Esophagus squamous epithelium (tissue), 5 donors: ENCODE measurements at regions not wholly inside any gene's neighbourhood (a gene's known extent, or its start where the extent isn't known, plus 50 kb on each side); places are given as distances from the start of the nearest gene placed in this dataset.

ENCODE experiments used
- DNase-seq: peaks from one replicate; lab custom pipeline; 2025; lab: John Stamatoyannopoulos, UW
- H3K27ac ChIP-seq, 4 donors: fragments of 200-600 bp; sonication (generic); one replicate each; pipeline ENCODE4 v1.5.1; 2016 to 2019; ENCODE audit warnings: mild to moderate bottlenecking in 1 of 4
- H3K27me3 ChIP-seq, 4 donors: fragments of 200-600 bp; sonication (generic); 1 replicate in 3 of 4; 2 replicates in 1 of 4; pipeline versions ENCODE4 v1.5.1 to v1.6.0; 2017 to 2021; ENCODE audit warnings: antibody characterized with exemption in 1 of 4
- H3K36me3 ChIP-seq, 3 donors: fragments of 200-600 bp; sonication (generic); one replicate each; pipeline ENCODE4 v1.5.1; 2016 to 2019
- H3K4me1 ChIP-seq, 3 donors: fragments of 200-600 bp; sonication (generic); one replicate each; pipeline ENCODE4 v1.5.1; 2017 to 2019
- H3K4me3 ChIP-seq, 4 donors: fragments of 200-600 bp; sonication (generic); 1 replicate in 3 of 4; 2 replicates in 1 of 4; pipeline ENCODE4 v1.5.1; 2016 to 2019; ENCODE audit warnings: mild to moderate bottlenecking in 2 of 4, moderate library complexity in 1 of 4
- H3K9me3 ChIP-seq, 3 donors: fragments of 200-600 bp; sonication (generic); one replicate each; pipeline ENCODE4 v1.5.1; 2016 to 2019
- CTCF ChIP-seq, 6 experiments: fragments of 450-650 bp in 4 of 6; fragments of 200-600 bp in 2 of 6; sonication (generic) in 2 of 6; IDR thresholded peaks; one replicate each; pipeline ENCODE4 v1.5.1; 2016 to 2019; ENCODE audit warnings: antibody characterized with exemption in 6 of 6, mild to moderate bottlenecking in 4 of 6, moderate library complexity in 4 of 6
- POLR2A ChIP-seq, 4 donors: fragments of 450-650 bp; IDR thresholded peaks; one replicate each; pipeline ENCODE4 v1.6.1; 2017; ENCODE audit warnings: antibody characterized with exemption in 4 of 4, mild to moderate bottlenecking in 4 of 4, moderate library complexity in 3 of 4
- WGBS, 2 donors: methylation state at CpG; one replicate each; pipeline ENCODE4 v1.1.5; 2018; 5-methylcytosine and 5-hydroxymethylcytosine counted together
- intact Hi-C: fragments of 100-400 bp; cut with DNase I; formaldehyde crosslinking; loops from one replicate; pipeline ENCODE4 v1.15.0; 2022
- donor health status: DM: yes; HTN: yes; CAD: no.

GRCh38 chr18:79583426-79583825 is 96.2 kb upstream of the CTDP1 start:
- Histone ChIP-seq H3K27ac (no peak overlapping the region), H3K4me1 (peaks cover 0 to 30% (median 2%) of the 10 kb centered on the region in 3 donors), H3K36me3 (no peaks in the 10 kb centered on the region), H3K9me3 (no peaks in the 10 kb centered on the region), H3K4me3 (no peak overlapping the region), H3K27me3 (peaks cover 0 to 80% (median 0%) of the 10 kb centered on the region in 4 donors)
- TF ChIP-seq CTCF (IDR thresholded peaks at IDR 0.05) = no peak
- no peak for TF ChIP-seq POLR2A (IDR thresholded peaks at IDR 0.05)
- intact Hi-C loops = loop anchor here (10.0 kb wide), 1 partner anchor 51 kb away; no protein-coding TSS in a partner anchor
- WGBS, 2 donors = 29 to 59% methylated on average over 2 to 8 of the region's 13 CpGs
- no peak for DNase-seq

- Histone ChIP-seq H3K36me3 (no peaks in the 10 kb centered on the region), H3K27ac (no peak overlapping the region), H3K4me3 (no peak overlapping the region), H3K9me3 (no peaks in the 10 kb centered on the region), H3K4me1 (peaks cover under 1 to 35% (median 6%) of the 10 kb centered on the region in 3 donors), H3K27me3 (peaks cover 0 to 80% (median 0%) of the 10 kb centered on the region in 4 donors)
- 35 to 40% methylated on average over 2 to 4 of the region's 15 CpGs for WGBS, 2 donors
- intact Hi-C loops = loop anchor here (10.0 kb wide), 1 partner anchor 51 kb away; no protein-coding TSS in a partner anchor
- no peak for DNase-seq
- TF ChIP-seq POLR2A (IDR thresholded peaks at IDR 0.05) (no peak), CTCF (IDR thresholded peaks at IDR 0.05) (no peak)
These were observed 95.6 kb upstream of the CTDP1 start for GRCh38 chr18:79583984-79584401.

- Histone ChIP-seq H3K4me3 (no peak overlapping the region), H3K36me3 (no peaks in the 10 kb centered on the region), H3K27ac (no peak overlapping the region), H3K9me3 (no peaks in the 10 kb centered on the region), H3K27me3 (peaks cover 0 to 81% (median 0%) of the 10 kb centered on the region in 4 donors), H3K4me1 (peaks cover 8 to 43% (median 13%) of the 10 kb centered on the region in 3 donors)
- no peak for DNase-seq
- TF ChIP-seq CTCF (IDR thresholded peaks at IDR 0.05) = no peak
- no peak for TF ChIP-seq POLR2A (IDR thresholded peaks at IDR 0.05)
- intact Hi-C loops = loop anchor here (10.0 kb wide), 1 partner anchor 50 kb away; no protein-coding TSS in a partner anchor
- whole genome bisulfite sequencing, 2 donors = 71 to 90% methylated on average over 9 to 14 of the region's 20 CpGs
These were observed 94.9 kb upstream of the CTDP1 start for GRCh38 chr18:79584491-79585394.

- no peaks in the 10 kb centered on the region for H3K9me3 ChIP-seq
- intact Hi-C loops = loop anchor here (10.0 kb wide), 1 partner anchor 49 kb away; no protein-coding TSS in a partner anchor
- 87 to 90% methylated on average over 8 to 11 of the region's 20 CpGs for WGBS, 2 donors
- H3K36me3 ChIP-seq = no peaks in the 10 kb centered on the region
- H3K4me3 ChIP-seq = no peak overlapping the region
- H3K4me1 ChIP-seq = peaks cover 9 to 50% (median 18%) of the 10 kb centered on the region in 3 donors
- TF ChIP-seq POLR2A (IDR thresholded peaks at IDR 0.05) = no peak
- no peak for TF ChIP-seq CTCF (IDR thresholded peaks at IDR 0.05)
- H3K27me3 ChIP-seq = peaks cover 0 to 81% (median 0%) of the 10 kb centered on the region in 4 donors
- H3K27ac ChIP-seq = no peak overlapping the region
- DNase-seq = no peak
These were observed 93.9 kb upstream of the CTDP1 start for GRCh38 chr18:79585395-79586370.
